ENCODE measurements at regions not wholly inside any gene's neighbourhood (a gene's known extent, or its start where the extent isn't known, plus 50 kb on each side); places are given as distances from the start of the nearest gene placed in this dataset.

GRCh38 chr6:139990026-139990686, 615.7 kb upstream of the CITED2 start:
- in situ Hi-C loops (cut with MboI; ENCODE audit: low sequenced_read_pairs, unreplicated experiment), result no loop called here
- DNase-seq (ENCODE audit: low spot score), result no peak
- no peak for TF ChIP-seq CTCF (IDR thresholded peaks at IDR 0.05; ENCODE audit: borderline replicate concordance, control extremely low read depth, extremely low read depth, insufficient read depth, missing control alignments)

- DNase-seq (ENCODE audit: low spot score), result no peak
- TF ChIP-seq CTCF (IDR thresholded peaks at IDR 0.05; ENCODE audit: borderline replicate concordance, control extremely low read depth, extremely low read depth, insufficient read depth, missing control alignments), result no peak
- in situ Hi-C loops (cut with MboI; ENCODE audit: low sequenced_read_pairs, unreplicated experiment), result no loop called here
Measured at GRCh38 chr6:139988685-139989084, 614.2 kb upstream of the CITED2 start.

GRCh38 chr6:139987091-139987490, 612.6 kb upstream of the CITED2 start:
- in situ Hi-C loops (cut with MboI; ENCODE audit: low sequenced_read_pairs, unreplicated experiment), result no loop called here

GRCh38 chr6:139985236-139985815, 610.9 kb upstream of the CITED2 start:
- in situ Hi-C loops (cut with MboI; ENCODE audit: low sequenced_read_pairs, unreplicated experiment), result no loop called here
- no peak for TF ChIP-seq CTCF (IDR thresholded peaks at IDR 0.05; ENCODE audit: borderline replicate concordance, control extremely low read depth, extremely low read depth, insufficient read depth, missing control alignments)
- no peak for DNase-seq (ENCODE audit: low spot score)

More at GRCh38 chr6:139987091-139987490, 612.6 kb upstream of the CITED2 start:
- no peak for TF ChIP-seq CTCF (IDR thresholded peaks at IDR 0.05; ENCODE audit: borderline replicate concordance, control extremely low read depth, extremely low read depth, insufficient read depth, missing control alignments)
- no peak for DNase-seq (ENCODE audit: low spot score)

GRCh38 chr6:139984317-139984716, 609.9 kb upstream of the CITED2 start:
- no peak for DNase-seq (ENCODE audit: low spot score)
- in situ Hi-C loops (cut with MboI; ENCODE audit: low sequenced_read_pairs, unreplicated experiment), result no loop called here
- TF ChIP-seq CTCF (IDR thresholded peaks at IDR 0.05; ENCODE audit: borderline replicate concordance, control extremely low read depth, extremely low read depth, insufficient read depth, missing control alignments), result no peak

GRCh38 chr6:139983555-139984276, 609.3 kb upstream of the CITED2 start:
- no peak for TF ChIP-seq CTCF (IDR thresholded peaks at IDR 0.05; ENCODE audit: borderline replicate concordance, control extremely low read depth, extremely low read depth, insufficient read depth, missing control alignments)
- in situ Hi-C loops (cut with MboI; ENCODE audit: low sequenced_read_pairs, unreplicated experiment), result no loop called here
- no peak for DNase-seq (ENCODE audit: low spot score)
